ENCODE measurements at regions not wholly inside any gene's neighbourhood (a gene's known extent, or its start where the extent isn't known, plus 50 kb on each side); places are given as distances from the start of the nearest gene placed in this dataset.

DNA sequence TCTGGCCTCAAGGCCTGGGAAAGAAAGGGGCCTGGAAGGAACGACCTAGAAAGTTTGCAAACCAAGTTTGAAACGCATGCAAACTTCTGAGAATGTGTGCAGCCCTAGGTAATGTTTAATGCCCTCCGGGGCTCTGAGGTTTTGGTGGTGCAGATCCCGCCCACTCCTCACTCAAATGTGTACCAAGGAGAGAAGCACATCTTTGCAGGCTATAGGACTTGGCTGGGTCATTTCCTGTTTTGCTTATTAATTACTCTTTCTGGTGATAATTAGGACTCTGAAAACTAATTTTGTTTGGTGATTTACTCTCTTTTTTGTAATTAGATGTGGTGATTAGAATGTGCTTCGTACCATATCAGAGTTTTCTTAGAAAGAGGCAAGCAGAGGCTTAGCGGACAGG, 625.9 kb upstream of the CADM1 start (continued):
- TF ChIP-seq, protein P1, sequence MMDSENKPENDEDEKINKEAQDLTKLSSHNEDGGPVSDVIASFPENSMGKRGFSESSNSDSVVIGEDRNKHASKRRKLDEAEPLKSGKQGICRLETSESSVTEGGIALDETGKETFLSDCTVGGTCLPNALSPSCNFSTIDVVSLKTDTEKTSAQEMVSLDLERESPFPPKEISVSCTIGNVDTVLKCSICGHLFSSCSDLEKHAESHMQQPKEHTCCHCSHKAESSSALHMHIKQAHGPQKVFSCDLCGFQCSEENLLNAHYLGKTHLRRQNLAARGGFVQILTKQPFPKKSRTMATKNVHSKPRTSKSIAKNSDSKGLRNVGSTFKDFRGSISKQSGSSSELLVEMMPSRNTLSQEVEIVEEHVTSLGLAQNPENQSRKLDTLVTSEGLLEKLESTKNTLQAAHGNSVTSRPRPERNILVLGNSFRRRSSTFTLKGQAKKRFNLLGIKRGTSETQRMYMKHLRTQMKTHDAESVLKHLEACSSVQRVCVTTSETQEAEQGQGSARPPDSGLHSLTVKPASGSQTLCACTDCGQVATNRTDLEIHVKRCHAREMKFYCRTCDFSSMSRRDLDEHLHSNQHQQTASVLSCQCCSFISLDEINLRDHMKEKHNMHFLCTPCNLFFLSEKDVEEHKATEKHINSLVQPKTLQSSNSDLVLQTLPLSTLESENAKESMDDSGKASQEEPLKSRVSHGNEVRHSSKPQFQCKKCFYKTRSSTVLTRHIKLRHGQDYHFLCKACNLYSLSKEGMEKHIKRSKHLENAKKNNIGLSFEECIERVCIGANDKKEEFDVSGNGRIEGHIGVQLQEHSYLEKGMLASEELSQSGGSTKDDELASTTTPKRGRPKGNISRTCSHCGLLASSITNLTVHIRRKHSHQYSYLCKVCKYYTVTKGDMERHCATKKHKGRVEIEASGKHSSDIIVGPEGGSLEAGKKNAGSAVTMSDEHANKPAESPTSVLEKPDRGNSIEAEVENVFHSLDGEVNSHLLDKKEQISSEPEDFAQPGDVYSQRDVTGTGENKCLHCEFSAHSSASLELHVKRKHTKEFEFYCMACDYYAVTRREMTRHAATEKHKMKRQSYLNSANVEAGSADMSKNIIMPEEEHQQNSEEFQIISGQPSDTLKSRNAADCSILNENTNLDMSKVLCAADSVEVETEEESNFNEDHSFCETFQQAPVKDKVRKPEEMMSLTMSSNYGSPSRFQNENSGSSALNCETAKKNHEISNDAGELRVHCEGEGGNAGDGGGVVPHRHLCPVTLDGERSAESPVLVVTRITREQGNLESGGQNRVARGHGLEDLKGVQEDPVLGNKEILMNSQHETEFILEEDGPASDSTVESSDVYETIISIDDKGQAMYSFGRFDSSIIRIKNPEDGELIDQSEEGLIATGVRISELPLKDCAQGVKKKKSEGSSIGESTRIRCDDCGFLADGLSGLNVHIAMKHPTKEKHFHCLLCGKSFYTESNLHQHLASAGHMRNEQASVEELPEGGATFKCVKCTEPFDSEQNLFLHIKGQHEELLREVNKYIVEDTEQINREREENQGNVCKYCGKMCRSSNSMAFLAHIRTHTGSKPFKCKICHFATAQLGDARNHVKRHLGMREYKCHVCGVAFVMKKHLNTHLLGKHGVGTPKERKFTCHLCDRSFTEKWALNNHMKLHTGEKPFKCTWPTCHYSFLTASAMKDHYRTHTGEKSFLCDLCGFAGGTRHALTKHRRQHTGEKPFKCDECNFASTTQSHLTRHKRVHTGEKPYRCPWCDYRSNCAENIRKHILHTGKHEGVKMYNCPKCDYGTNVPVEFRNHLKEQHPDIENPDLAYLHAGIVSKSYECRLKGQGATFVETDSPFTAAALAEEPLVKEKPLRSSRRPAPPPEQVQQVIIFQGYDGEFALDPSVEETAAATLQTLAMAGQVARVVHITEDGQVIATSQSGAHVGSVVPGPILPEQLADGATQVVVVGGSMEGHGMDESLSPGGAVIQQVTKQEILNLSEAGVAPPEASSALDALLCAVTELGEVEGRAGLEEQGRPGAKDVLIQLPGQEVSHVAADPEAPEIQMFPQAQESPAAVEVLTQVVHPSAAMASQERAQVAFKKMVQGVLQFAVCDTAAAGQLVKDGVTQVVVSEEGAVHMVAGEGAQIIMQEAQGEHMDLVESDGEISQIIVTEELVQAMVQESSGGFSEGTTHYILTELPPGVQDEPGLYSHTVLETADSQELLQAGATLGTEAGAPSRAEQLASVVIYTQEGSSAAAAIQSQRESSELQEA (CRISPR knock-in tag; IDR thresholded peaks at IDR 0.05; ENCODE audit: not compliant biosample characterization) = no peak
- TF ChIP-seq ZSCAN22 (CRISPR knock-in tag; IDR thresholded peaks at IDR 0.05) = no peak
- TF ChIP-seq TCF7 (IDR thresholded peaks at IDR 0.05; ENCODE audit: low read depth) = no peak
- TF ChIP-seq CBX2 (IDR thresholded peaks at IDR 0.05; ENCODE audit: low read depth, low read length) = no peak
- TF ChIP-seq CBX2 (CRISPR knock-in tag; IDR thresholded peaks at IDR 0.05; ENCODE audit: low read depth) = no peak
- no peak for TF ChIP-seq EP300 (IDR thresholded peaks at IDR 0.05; ENCODE audit: low read depth in 2 of 2, low read length in 2 of 2)
- no peak for TF ChIP-seq EP300 (CRISPR knock-in tag; IDR thresholded peaks at IDR 0.05; ENCODE audit: borderline replicate concordance)
- TF ChIP-seq SAFB2 (CRISPR knock-in tag; IDR thresholded peaks at IDR 0.05; ENCODE audit: borderline replicate concordance, low read depth) = no peak
- TF ChIP-seq ARID2 (CRISPR knock-in tag; IDR thresholded peaks at IDR 0.05; ENCODE audit: borderline replicate concordance) = no peak

Measured in HepG2 (cell line).